ENCODE measurements at regions not wholly inside any gene's neighbourhood (a gene's known extent, or its start where the extent isn't known, plus 50 kb on each side); places are given as distances from the start of the nearest gene placed in this dataset.

GRCh38 chr20:46831633-46832011, 63.0 kb upstream of the EYA2 start:
- no peaks in the 10 kb centered on the region for H3K36me3 ChIP-seq (ENCODE audit: insufficient read depth, low read length)
- H3K27me3 ChIP-seq (ENCODE audit: insufficient read depth, low read length), result no peaks in the 10 kb centered on the region
- no peaks in the 10 kb centered on the region for H3K9me3 ChIP-seq (ENCODE audit: insufficient read depth, low read depth, low read length)
- WGBS, result 96% methylated on average over 2 of the region's 2 CpGs
- no peak overlapping the region for H3K27ac ChIP-seq (ENCODE audit: low read depth, low read length)
- H3K4me1 ChIP-seq (ENCODE audit: insufficient read depth, low read length), result no peaks in the 10 kb centered on the region
- no peak overlapping the region for H3K4me3 ChIP-seq (ENCODE audit: low read length)
- no peak overlapping the region for H3K9ac ChIP-seq (ENCODE audit: low read depth, low read length)

- H3K4me3 ChIP-seq (ENCODE audit: low read length), result no peak overlapping the region
- H3K36me3 ChIP-seq (ENCODE audit: insufficient read depth, low read length), result no peaks in the 10 kb centered on the region
- no peaks in the 10 kb centered on the region for H3K4me1 ChIP-seq (ENCODE audit: insufficient read depth, low read length)
- WGBS, result 89% methylated on average over 3 of the region's 3 CpGs
- H3K9ac ChIP-seq (ENCODE audit: low read depth, low read length), result no peak overlapping the region
- H3K27ac ChIP-seq (ENCODE audit: low read depth, low read length), result no peak overlapping the region
- H3K9me3 ChIP-seq (ENCODE audit: insufficient read depth, low read depth, low read length), result no peaks in the 10 kb centered on the region
- no peaks in the 10 kb centered on the region for H3K27me3 ChIP-seq (ENCODE audit: insufficient read depth, low read length)
Measured at GRCh38 chr20:46832555-46832954, 62.1 kb upstream of the EYA2 start.

GRCh38 chr20:46833360-46833759, 61.3 kb upstream of the EYA2 start:
- H3K9me3 ChIP-seq (ENCODE audit: insufficient read depth, low read depth, low read length), result no peaks in the 10 kb centered on the region
- H3K36me3 ChIP-seq (ENCODE audit: insufficient read depth, low read length), result no peaks in the 10 kb centered on the region
- H3K27me3 ChIP-seq (ENCODE audit: insufficient read depth, low read length), result no peaks in the 10 kb centered on the region
- H3K9ac ChIP-seq (ENCODE audit: low read depth, low read length), result no peak overlapping the region
- H3K27ac ChIP-seq (ENCODE audit: low read depth, low read length), result no peak overlapping the region
- 0 out of 2 replicates have a peak, but pooled peaks cover 7% of the 10 kb centered on the region for H3K4me1 ChIP-seq (ENCODE audit: insufficient read depth, low read length)
- H3K4me3 ChIP-seq (ENCODE audit: low read length), result no peak overlapping the region
- 100% methylated on average over 1 of the region's 3 CpGs for WGBS

GRCh38 chr20:46835418-46835817, 59.2 kb upstream of the EYA2 start:
- H3K27me3 ChIP-seq (ENCODE audit: insufficient read depth, low read length), result no peaks in the 10 kb centered on the region
- WGBS, result 89% methylated on average over 1 of the region's 1 CpG
- H3K4me3 ChIP-seq (ENCODE audit: low read length), result no peak overlapping the region
- no peaks in the 10 kb centered on the region for H3K9me3 ChIP-seq (ENCODE audit: insufficient read depth, low read depth, low read length)
- H3K4me1 ChIP-seq (ENCODE audit: insufficient read depth, low read length), result 0 out of 2 replicates have a peak, but pooled peaks cover 8% of the 10 kb centered on the region
- no peak overlapping the region for H3K27ac ChIP-seq (ENCODE audit: low read depth, low read length)
- H3K9ac ChIP-seq (ENCODE audit: low read depth, low read length), result no peak overlapping the region
- no peaks in the 10 kb centered on the region for H3K36me3 ChIP-seq (ENCODE audit: insufficient read depth, low read length)

- H3K4me1 ChIP-seq (ENCODE audit: insufficient read depth, low read length), result 0 out of 2 replicates have a peak, but pooled peaks cover 8% of the 10 kb centered on the region
- WGBS, result 97% methylated on average over 4 of the region's 4 CpGs
- H3K4me3 ChIP-seq (ENCODE audit: low read length), result no peak overlapping the region
Measured at GRCh38 chr20:46837083-46837482, 57.6 kb upstream of the EYA2 start.

GRCh38 chr20:46838011-46838410, 56.6 kb upstream of the EYA2 start:
- no peaks in the 10 kb centered on the region for H3K9me3 ChIP-seq (ENCODE audit: insufficient read depth, low read depth, low read length)
- WGBS, result 66% methylated on average over 2 of the region's 2 CpGs
- no peaks in the 10 kb centered on the region for H3K36me3 ChIP-seq (ENCODE audit: insufficient read depth, low read length)
- no peaks in the 10 kb centered on the region for H3K27me3 ChIP-seq (ENCODE audit: insufficient read depth, low read length)
- no peak overlapping the region for H3K9ac ChIP-seq (ENCODE audit: low read depth, low read length)
- H3K4me1 ChIP-seq (ENCODE audit: insufficient read depth, low read length), result 0 out of 2 replicates have a peak, but pooled peaks cover 8% of the 10 kb centered on the region
- no peak overlapping the region for H3K27ac ChIP-seq (ENCODE audit: low read depth, low read length)
- no peak overlapping the region for H3K4me3 ChIP-seq (ENCODE audit: low read length)

More at GRCh38 chr20:46837083-46837482, 57.6 kb upstream of the EYA2 start:
- Histone ChIP-seq H3K9ac (ENCODE audit: low read depth, low read length) (no peak overlapping the region), H3K36me3 (ENCODE audit: insufficient read depth, low read length) (no peaks in the 10 kb centered on the region), H3K27me3 (ENCODE audit: insufficient read depth, low read length) (no peaks in the 10 kb centered on the region), H3K27ac (ENCODE audit: low read depth, low read length) (no peak overlapping the region), H3K9me3 (ENCODE audit: insufficient read depth, low read depth, low read length) (no peaks in the 10 kb centered on the region)

GRCh38 chr20:46840054-46840729, 54.5 kb upstream of the EYA2 start:
- Histone ChIP-seq H3K27me3 (ENCODE audit: insufficient read depth, low read length) (no peaks in the 10 kb centered on the region), H3K9me3 (ENCODE audit: insufficient read depth, low read depth, low read length) (no peaks in the 10 kb centered on the region), H3K9ac (ENCODE audit: low read depth, low read length) (no peak overlapping the region), H3K4me3 (ENCODE audit: low read length) (no peak overlapping the region), H3K4me1 (ENCODE audit: insufficient read depth, low read length) (0 out of 2 replicates have a peak, but pooled peaks cover 8% of the 10 kb centered on the region), H3K27ac (ENCODE audit: low read depth, low read length) (no peak overlapping the region), H3K36me3 (ENCODE audit: insufficient read depth, low read length) (no peaks in the 10 kb centered on the region)
- 89% methylated on average over 4 of the region's 4 CpGs for WGBS
